Spleen (tissue), 7 donors: ENCODE measurements at regions not wholly inside any gene's neighbourhood (a gene's known extent, or its start where the extent isn't known, plus 50 kb on each side); places are given as distances from the start of the nearest gene placed in this dataset.

ENCODE experiments used
- CTCF ChIP-seq, 11 experiments: fragments of 200-600 bp in 7 of 11; fragments of 450-650 bp in 4 of 11; sonication (generic) in 4 of 11; IDR thresholded peaks in 8 of 11; conservative IDR thresholded peaks in 3 of 11; 1 replicate in 7 of 11; 2 replicates in 4 of 11; pipeline versions ENCODE4 v1.4.0 to v1.8.0; 2016 to 2021; ENCODE audit warnings: antibody characterized with exemption in 11 of 11, inconsistent platforms in 4 of 11, mild to moderate bottlenecking in 1 of 11
- POLR2AphosphoS5 ChIP-seq, 3 donors: sonication (generic); formaldehyde crosslinking; IDR thresholded peaks; one replicate each; pipeline ENCODE4 v1.5.1; 2017; ENCODE audit warnings: antibody characterized with exemption in 3 of 3
- donor health status: DM: no; HTN: no; CAD: no; lungs with moderate emphysema.
- donor health status: DM: no; HTN: no; CAD: no.
- donor health status: DM: no; HTN: no; CAD: no.

- no peak for TF ChIP-seq CTCF (IDR thresholded peaks at IDR 0.05 in 8 of 11, conservative IDR thresholded peaks at IDR 0.05 in 3 of 11)
- no peak for TF ChIP-seq POLR2AphosphoS5 (IDR thresholded peaks at IDR 0.05)
These were observed 242.2 kb downstream of the DKK2 start for GRCh38 chr4:106793933-106794332.
